Stimulated activated CD8-positive, alpha-beta memory T cell treated with anti-CD3 and anti-CD28 coated beads, Interleukin-12 subunit alpha, Interleukin-12 subunit beta, amount 100 ng/mL, for 24 hours (primary cell): ENCODE measurements at regions not wholly inside any gene's neighbourhood (a gene's known extent, or its start where the extent isn't known, plus 50 kb on each side); places are given as distances from the start of the nearest gene placed in this dataset.

Experiments
- DNase-seq: peaks from one replicate; pipeline ENCODE4 v3.0.0-alpha.2; 2020; ENCODE audit errors: extremely low read depth

- no peak for DNase-seq
Measured at GRCh38 chr5:133713209-133713608, 100.9 kb upstream of the FSTL4 start.

- DNase-seq, result no peak
Measured at GRCh38 chr5:133712562-133712961, 100.2 kb upstream of the FSTL4 start.

- no peak for DNase-seq
Measured at GRCh38 chr5:133709209-133709725, 96.9 kb upstream of the FSTL4 start.

GRCh38 chr5:133708331-133708850, 96.0 kb upstream of the FSTL4 start:
- DNase-seq, result no peak

GRCh38 chr5:133707629-133708028, 95.3 kb upstream of the FSTL4 start:
- DNase-seq, result no peak

GRCh38 chr5:133706506-133707430, 94.4 kb upstream of the FSTL4 start:
- DNase-seq, result no peak

GRCh38 chr5:133705331-133705730, 93.0 kb upstream of the FSTL4 start:
- no peak for DNase-seq

GRCh38 chr5:133704411-133704810, 92.1 kb upstream of the FSTL4 start:
- no peak for DNase-seq

- DNase-seq, result no peak
Measured at GRCh38 chr5:133703935-133704334, 91.6 kb upstream of the FSTL4 start.

- no peak for DNase-seq
Measured at GRCh38 chr5:133702791-133703770, 90.7 kb upstream of the FSTL4 start.

GRCh38 chr5:133701871-133702270, 89.5 kb upstream of the FSTL4 start:
- no peak for DNase-seq

- no peak for DNase-seq
Measured at GRCh38 chr5:133700251-133700650, 87.9 kb upstream of the FSTL4 start.

- no peak for DNase-seq
Measured at GRCh38 chr5:133698646-133699526, 86.5 kb upstream of the FSTL4 start.

- DNase-seq, result no peak
Measured at GRCh38 chr5:133698259-133698554, 85.9 kb upstream of the FSTL4 start.

GRCh38 chr5:133697536-133698258, 85.4 kb upstream of the FSTL4 start:
- DNase-seq, result no peak

GRCh38 chr5:133696782-133697507, 84.6 kb upstream of the FSTL4 start:
- DNase-seq, result no peak

GRCh38 chr5:133696006-133696584, 83.8 kb upstream of the FSTL4 start:
- no peak for DNase-seq

GRCh38 chr5:133694181-133694831, 82.0 kb upstream of the FSTL4 start:
- DNase-seq, result no peak

- no peak for DNase-seq
Measured at GRCh38 chr5:133691448-133691847, 79.1 kb upstream of the FSTL4 start.
